SHP77 treated with DMSO at 0.1 percent for 48 hours (cell line): ENCODE measurements at regions not wholly inside any gene's neighbourhood (a gene's known extent, or its start where the extent isn't known, plus 50 kb on each side); places are given as distances from the start of the nearest gene placed in this dataset.

ENCODE experiments used
- DNase-seq: peaks from one replicate; lab custom pipeline; 2025; lab: John Stamatoyannopoulos, UW

- no peak for DNase-seq
These were observed 218.9 kb upstream of the LYZL1 start for GRCh38 chr10:29069941-29070340.

DNA sequence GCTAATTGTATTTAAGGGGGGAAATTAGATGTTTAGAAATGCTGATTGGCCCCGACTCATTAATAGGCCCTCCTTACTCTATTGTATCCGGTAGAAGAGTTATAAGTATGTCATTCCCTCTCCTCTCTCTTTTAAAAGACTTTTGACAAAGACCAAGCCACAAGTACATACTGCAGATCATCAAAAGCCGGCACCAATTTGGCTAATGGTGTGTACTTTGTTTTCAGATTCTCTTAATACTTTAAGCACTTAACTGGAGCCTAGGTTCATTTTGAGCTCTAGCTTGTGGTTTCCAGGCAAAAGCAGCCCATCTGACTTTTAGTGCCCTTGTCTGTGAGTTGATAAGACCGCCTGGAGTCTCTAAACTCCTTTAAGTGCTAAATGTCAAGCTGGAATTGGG lies 210.0 kb upstream of the LYZL1 start:
- DNase-seq, result no peak

- DNase-seq, result no peak
These were observed 207.6 kb upstream of the LYZL1 start for GRCh38 chr10:29081231-29081630.

GRCh38 chr10:29081951-29082685 lies 206.8 kb upstream of the LYZL1 start:
- DNase-seq, result no peak

DNA sequence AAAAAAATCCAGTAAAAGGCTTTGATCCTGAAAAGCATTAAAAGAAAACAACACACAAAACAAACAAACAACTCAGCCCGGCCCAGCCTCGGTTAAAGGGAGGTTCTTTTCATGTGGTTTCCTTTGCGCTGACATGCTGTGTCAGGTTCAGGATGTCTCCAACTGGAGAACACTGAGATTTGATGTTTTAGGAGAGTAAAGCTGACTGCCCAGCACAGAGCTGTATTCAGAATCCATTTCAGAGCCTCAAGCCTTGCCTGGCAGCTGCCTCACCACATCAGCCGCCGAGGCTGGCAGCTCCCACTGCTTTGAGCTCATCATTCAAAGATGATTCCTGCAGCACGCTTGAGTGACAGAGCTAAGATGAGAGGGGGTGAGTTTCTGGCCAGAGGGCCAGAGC lies 205.8 kb upstream of the LYZL1 start:
- DNase-seq, result no peak

DNA sequence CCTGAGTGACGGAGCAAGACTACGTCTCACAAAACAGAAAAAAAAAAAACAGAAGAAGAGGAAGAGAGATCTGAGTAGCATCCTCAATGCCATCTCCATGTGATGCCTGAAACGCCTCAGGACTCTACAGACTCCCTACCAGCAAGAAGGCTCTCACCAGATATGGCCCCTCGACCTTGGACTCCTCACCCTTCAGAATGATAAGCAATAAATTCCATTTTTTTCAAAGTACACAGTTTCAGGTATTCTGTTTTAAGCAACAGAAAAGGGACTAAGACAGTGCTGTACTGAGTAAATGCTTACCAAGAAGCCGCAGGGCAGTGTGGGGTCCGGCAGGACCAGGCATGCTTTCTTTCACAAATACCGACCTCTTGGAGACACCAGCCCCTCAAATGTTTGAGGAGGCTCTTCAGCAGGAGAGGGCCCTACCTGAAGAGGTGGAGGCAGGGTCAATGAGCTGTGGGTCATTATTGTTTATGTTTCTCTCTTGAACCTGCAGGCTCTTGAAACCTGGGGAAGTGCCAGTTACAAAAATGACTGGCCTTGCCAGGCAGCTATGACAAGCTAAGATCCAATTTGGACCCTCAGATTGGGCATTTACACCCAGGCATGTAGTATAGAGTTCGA lies 204.1 kb upstream of the LYZL1 start:
- no peak for DNase-seq

- no peak for DNase-seq
These were observed 199.8 kb upstream of the LYZL1 start for GRCh38 chr10:29089091-29089490.

DNA sequence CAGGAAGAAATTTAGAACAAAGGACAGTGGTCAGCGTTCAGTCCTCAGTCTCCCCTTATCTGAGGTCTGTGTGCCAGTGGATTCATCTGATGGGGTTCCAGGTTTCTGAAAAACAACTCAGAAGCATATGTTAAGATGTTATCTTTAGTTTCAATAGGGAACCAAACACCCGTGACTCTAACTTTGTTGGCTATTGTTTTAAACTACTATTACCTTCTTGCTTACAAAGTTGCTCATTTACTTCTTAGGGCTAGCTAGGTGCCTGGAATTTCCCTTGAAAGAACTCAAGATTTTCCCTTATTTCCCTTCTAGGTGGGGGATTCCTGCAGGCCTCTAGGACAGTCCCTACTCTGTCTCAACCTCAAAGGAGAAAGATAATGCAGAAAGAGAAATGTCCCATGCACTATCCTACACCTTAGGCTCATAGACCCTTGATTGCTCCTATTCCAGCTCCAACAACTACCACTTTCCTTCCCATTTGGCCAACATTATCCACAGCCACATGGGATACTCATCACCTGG lies 192.5 kb upstream of the LYZL1 start:
- DNase-seq, result no peak

- no peak for DNase-seq
These were observed 190.4 kb upstream of the LYZL1 start for GRCh38 chr10:29098423-29098822.

DNA sequence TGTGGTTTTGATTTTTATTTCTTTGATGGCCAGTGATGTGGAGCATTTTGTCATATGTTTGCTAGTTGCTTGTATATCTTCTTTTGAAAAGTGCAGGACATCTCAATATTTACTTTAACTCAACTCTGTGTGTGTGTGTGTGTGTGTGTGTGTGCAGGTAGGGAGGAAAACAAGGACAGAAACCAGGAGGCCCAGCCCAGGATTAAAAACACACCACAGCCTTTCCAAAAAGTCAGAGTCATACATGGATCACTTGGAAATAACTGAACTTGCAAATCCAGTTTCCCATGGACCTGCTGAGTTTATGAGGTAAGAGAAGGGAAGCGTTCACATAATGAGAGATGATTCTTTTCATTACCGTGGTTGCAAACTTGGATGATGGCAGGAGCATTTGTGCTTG lies 189.9 kb upstream of the LYZL1 start:
- DNase-seq, result no peak

GRCh38 chr10:29099415-29099814 lies 189.5 kb upstream of the LYZL1 start:
- DNase-seq, result no peak

DNA sequence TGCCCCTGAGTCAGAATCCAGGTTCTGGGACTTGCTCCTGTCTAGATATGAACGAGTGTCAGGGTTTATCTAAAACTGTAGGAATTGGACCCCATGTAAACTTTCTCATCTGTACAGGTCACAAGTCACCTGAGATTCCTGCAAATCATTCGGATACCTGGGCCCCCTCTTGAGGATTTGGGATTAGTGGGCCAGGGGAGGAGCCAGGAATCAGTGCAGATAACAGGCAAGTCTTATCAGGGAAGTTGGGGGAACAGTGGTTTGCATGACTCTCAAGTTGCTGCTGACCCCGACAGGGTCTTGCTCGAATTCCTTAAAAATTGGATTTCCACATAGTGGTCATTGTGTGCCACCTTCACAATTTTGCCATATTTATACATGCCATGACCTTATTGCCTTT lies 188.4 kb upstream of the LYZL1 start:
- no peak for DNase-seq

- DNase-seq, result no peak
These were observed 186.6 kb upstream of the LYZL1 start for GRCh38 chr10:29102233-29102632.

DNA sequence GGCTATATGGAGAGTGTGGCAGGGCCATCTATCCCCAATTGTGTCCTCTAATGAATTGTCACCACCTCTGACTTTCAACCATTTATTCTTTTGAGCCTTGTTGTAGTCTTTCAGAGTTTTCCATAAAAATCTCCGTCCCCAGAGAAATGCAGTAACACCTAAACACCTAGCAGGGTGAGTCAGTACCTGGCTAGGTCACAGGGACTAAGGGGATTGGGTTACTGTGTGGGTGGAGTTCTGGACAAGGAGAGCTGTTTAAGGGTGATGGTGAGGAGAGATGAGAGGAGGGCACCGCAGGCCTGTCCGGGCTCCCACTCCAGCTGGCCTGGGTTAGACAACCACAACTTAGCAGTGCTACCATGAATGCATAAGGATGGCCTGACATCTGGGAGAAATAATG lies 186.2 kb upstream of the LYZL1 start:
- DNase-seq, result no peak

GRCh38 chr10:29104661-29105399 lies 184.0 kb upstream of the LYZL1 start:
- no peak for DNase-seq

- no peak for DNase-seq
These were observed 183.2 kb upstream of the LYZL1 start for GRCh38 chr10:29105516-29106215.

- no peak for DNase-seq
These were observed 182.6 kb upstream of the LYZL1 start for GRCh38 chr10:29106287-29106686.

GRCh38 chr10:29107866-29108498 lies 180.9 kb upstream of the LYZL1 start:
- DNase-seq, result no peak

DNA sequence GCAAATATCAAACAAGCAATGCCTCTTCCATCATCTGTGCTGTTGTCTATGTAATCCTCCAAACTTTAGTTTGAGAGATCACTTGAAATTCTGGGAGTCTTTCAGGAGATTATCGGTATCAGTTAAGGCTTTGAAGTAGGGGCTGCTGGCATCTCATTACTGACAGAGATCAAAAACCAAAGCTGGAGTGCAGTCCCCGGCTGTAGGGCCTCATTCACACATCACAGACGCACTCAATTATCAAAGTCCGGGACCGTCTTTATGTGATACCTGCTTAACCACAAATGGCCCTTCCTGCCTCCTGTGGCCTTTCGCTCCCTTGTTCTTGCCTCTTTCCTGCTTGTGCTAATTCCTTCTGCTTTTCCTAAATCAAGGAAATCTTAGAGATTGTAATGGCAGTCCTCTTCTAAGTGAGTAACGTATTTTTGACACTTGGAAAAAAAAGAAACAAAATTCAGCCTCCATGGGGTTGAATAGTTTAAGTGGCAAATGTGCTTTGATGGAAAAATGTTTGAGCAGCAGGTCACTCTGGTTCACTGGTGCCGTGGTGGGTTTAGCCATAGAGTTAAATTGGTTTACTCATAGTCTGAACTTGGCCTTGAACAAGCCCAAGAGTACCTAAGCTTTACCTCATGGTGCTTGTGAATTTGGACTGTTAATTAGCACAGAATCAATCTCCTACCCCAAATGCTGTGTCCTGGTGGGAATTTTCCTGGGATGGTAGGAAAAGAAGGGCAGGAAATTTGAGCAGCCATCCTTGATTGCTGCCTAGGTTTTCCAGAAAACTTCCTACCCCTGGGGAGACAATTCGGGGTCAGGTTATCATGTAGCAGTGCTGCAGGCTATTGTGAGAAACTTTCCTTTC lies 178.9 kb upstream of the LYZL1 start:
- DNase-seq, result no peak

DNA sequence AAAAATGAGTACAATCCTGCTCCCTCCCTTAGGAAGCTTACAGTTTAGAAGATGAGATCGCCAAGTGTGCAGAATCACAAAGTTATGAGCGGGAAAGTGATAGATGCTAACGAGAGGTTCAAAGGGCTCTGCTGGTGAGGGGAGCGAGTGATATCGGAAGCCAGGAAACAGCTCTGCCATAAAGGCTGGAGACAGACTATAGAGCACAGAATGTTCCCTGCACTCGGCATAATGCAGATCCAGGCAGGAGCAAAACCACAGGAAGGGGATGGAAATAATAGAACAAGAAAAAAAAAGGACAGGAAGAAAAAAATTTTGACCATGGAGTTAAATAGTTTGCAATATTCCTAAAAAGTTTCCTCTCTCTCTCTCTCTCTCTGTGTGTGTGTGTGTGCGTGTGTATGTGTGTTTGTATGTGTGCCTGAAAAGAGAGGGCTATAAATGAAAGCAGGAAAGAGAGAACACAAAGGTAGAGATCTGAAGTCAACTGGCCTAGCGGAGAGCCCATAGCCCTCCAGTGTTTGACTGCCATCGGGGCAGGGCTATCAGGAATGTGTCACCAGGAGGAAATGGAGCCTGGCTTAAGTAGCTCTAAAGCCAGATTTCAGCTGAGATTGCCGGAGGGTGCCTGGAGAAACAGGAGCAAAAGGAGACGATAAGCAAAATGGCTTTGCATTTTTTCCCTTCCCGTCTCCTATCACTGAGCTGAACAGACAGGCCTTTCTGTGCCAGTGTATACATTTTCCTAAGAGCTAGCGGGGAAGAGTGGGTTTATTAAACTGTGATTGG lies 175.8 kb upstream of the LYZL1 start:
- no peak for DNase-seq
